Trophoblast cell (in vitro differentiated cells and primary cell): ENCODE measurements at regions not wholly inside any gene's neighbourhood (a gene's known extent, or its start where the extent isn't known, plus 50 kb on each side); places are given as distances from the start of the nearest gene placed in this dataset.

Experiments
- DNase-seq, 2 donors: peaks; one replicate each; pipeline ENCODE4 v3.0.0-alpha.2; 2016
- H2AFZ ChIP-seq: 2 replicates; pipeline ENCODE4 v1.6.1; 2013; ENCODE audit warnings: low read length, moderate library complexity, mild to moderate bottlenecking; ENCODE audit not compliant: insufficient read depth, poor library complexity
- H2AK5ac ChIP-seq: 2 replicates; pipeline ENCODE4 v1.6.1; 2013; ENCODE audit warnings: mild to moderate bottlenecking, low read length
- H2BK120ac ChIP-seq: 2 replicates; pipeline ENCODE4 v1.6.1; 2013; ENCODE audit warnings: low read length, mild to moderate bottlenecking, moderate library complexity; ENCODE audit not compliant: insufficient read depth, poor library complexity
- H2BK12ac ChIP-seq: 2 replicates; pipeline ENCODE4 v1.6.1; 2013; ENCODE audit warnings: mild to moderate bottlenecking, low read length, moderate library complexity
- H2BK5ac ChIP-seq: 2 replicates; pipeline ENCODE4 v1.6.1; 2013; ENCODE audit warnings: low read length, low read depth, moderate library complexity, mild to moderate bottlenecking; ENCODE audit not compliant: poor library complexity
- H3K14ac ChIP-seq: 2 replicates; pipeline ENCODE4 v1.6.1; 2013; ENCODE audit warnings: mild to moderate bottlenecking, low read length
- H3K18ac ChIP-seq: 2 replicates; pipeline ENCODE4 v1.6.1; 2013; ENCODE audit warnings: mild to moderate bottlenecking, low read length
- H3K23ac ChIP-seq: 2 replicates; pipeline ENCODE4 v1.6.1; 2013; ENCODE audit warnings: low read length
- H3K27ac ChIP-seq: 2 replicates; pipeline ENCODE4 v1.5.1; 2013; ENCODE audit warnings: low read depth, mild to moderate bottlenecking, inconsistent platforms, low read length, moderate library complexity
- H3K27me3 ChIP-seq: 2 replicates; pipeline ENCODE4 v1.6.1; 2013; ENCODE audit warnings: inconsistent platforms, mild to moderate bottlenecking, low read length, moderate library complexity; ENCODE audit not compliant: insufficient read depth
- H3K36me3 ChIP-seq, 2 experiments: 1 replicate in 1 of 2; 2 replicates in 1 of 2; pipeline ENCODE4 v1.6.1; 2013; ENCODE audit warnings: low read length in 2 of 2, mild to moderate bottlenecking in 2 of 2, moderate library complexity in 1 of 2; ENCODE audit not compliant: insufficient read depth in 2 of 2, control insufficient read depth in 1 of 2
- H3K4ac ChIP-seq: 2 replicates; pipeline ENCODE4 v1.6.1; 2013; ENCODE audit warnings: low read depth, mild to moderate bottlenecking, low read length, moderate library complexity
- H3K4me1 ChIP-seq, 2 experiments: 1 replicate in 1 of 2; 2 replicates in 1 of 2; pipeline ENCODE4 v1.6.1; 2013; ENCODE audit warnings: low read length in 2 of 2, mild to moderate bottlenecking in 2 of 2, moderate library complexity in 1 of 2; ENCODE audit not compliant: insufficient read depth in 2 of 2, control insufficient read depth in 1 of 2
- H3K4me2 ChIP-seq: 2 replicates; pipeline ENCODE4 v1.6.1; 2013; ENCODE audit warnings: inconsistent platforms, mild to moderate bottlenecking, low read length, moderate library complexity
- H3K4me3 ChIP-seq: 2 replicates; pipeline ENCODE4 v1.5.1; 2013; ENCODE audit warnings: mild to moderate bottlenecking, low read depth, low read length, inconsistent platforms
- H3K79me1 ChIP-seq: one replicate; pipeline ENCODE4 v1.6.1; 2013; ENCODE audit warnings: low read length
- H3K79me2 ChIP-seq: 2 replicates; pipeline ENCODE4 v1.6.1; 2013; ENCODE audit warnings: low read length, mild to moderate bottlenecking; ENCODE audit not compliant: control insufficient read depth, insufficient read depth, poor library complexity
- H3K9ac ChIP-seq: 2 replicates; pipeline ENCODE4 v1.6.1; 2013; ENCODE audit warnings: mild to moderate bottlenecking, low read length
- H3K9me3 ChIP-seq: 2 replicates; pipeline ENCODE4 v1.6.1; 2013; ENCODE audit warnings: low read depth, mild to moderate bottlenecking, control low read depth, inconsistent platforms, low read length; ENCODE audit not compliant: insufficient read depth
- H4K12ac ChIP-seq: 2 replicates; pipeline ENCODE4 v1.6.1; 2013; ENCODE audit warnings: low read depth, mild to moderate bottlenecking, low read length, moderate library complexity
- H4K8ac ChIP-seq: 2 replicates; pipeline ENCODE4 v1.6.1; 2013; ENCODE audit warnings: low read depth, mild to moderate bottlenecking, low read length, moderate library complexity
- H4K91ac ChIP-seq: one replicate; pipeline ENCODE4 v1.6.1; 2013; ENCODE audit warnings: low read depth, mild to moderate bottlenecking, low read length, moderate library complexity
- WGBS: extraction: QIAGEN DNeasy Blood & Tissue Kit; methylation state at CpG from one replicate; pipeline ENCODE4 v1.1.7; 2013; ENCODE audit warnings: missing lambda C conversion rate; ENCODE audit not compliant: insufficient read length, insufficient coverage; ENCODE audit errors: extremely low coverage; 5-methylcytosine and 5-hydroxymethylcytosine counted together

DNA sequence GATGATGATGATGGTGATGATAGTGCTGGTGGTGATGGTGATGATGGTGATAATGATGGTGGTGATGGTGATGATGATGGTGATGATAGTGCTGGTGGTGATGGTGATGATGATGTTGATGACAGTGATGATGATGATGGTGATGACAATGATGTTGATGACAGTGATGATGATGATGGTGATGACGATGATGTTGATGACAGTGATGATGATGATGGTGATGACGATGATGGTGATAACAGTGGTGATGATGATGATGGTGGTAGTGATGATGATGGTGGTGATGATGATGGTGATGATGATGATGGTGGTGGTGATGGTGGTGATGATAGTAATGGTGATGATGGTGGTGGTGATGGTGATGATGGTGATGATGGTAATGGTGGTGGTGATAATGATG, 80.1 kb upstream of the MXRA5 start:
- Histone ChIP-seq H2BK5ac (no peak overlapping the region), H3K36me3 (no peaks in the 10 kb centered on the region), H3K27ac (no peak overlapping the region), H3K4me3 (no peak overlapping the region), H2BK120ac (no peak overlapping the region), H4K8ac (no peak overlapping the region), H3K4me1 (no peaks in the 10 kb centered on the region), H2AFZ (no peak overlapping the region), H3K18ac (no peak overlapping the region), H3K9ac (no peak overlapping the region), H2AK5ac (no peak overlapping the region), H3K14ac (no peak overlapping the region), H2BK12ac (no peak overlapping the region), H3K79me1 (no peaks in the 10 kb centered on the region), H3K79me2 (no peaks in the 10 kb centered on the region), H3K9me3 (no peaks in the 10 kb centered on the region), H4K12ac (no peak overlapping the region), H3K27me3 (no peaks in the 10 kb centered on the region), H3K23ac (no peak overlapping the region), H3K4ac (no peak overlapping the region), H3K4me2 (no peak overlapping the region), H4K91ac (no peak overlapping the region)
- WGBS, result no CpG with 5 or more reads among the region's 2 CpGs
- no peak for DNase-seq

DNA sequence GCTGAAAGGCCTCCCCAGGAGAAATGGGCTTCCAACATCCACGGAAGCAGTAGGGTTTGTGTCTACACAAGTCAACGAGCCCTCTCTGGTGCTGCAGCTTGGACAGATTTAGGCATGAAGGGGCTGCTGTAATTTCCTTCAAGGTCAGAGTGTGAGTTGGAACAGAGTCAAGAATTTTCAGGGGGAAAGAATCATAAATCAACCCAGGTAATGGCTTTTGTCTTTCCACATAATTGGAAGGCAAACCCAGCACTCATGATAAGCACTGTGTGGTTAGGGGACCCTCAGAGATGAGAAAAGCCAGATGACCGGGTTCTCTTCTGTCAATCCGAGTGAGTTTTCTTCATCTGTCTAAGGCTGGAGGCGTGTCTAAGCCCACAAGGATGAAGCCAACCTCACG, 78.6 kb upstream of the MXRA5 start:
- Histone ChIP-seq H2AFZ (no peak overlapping the region), H4K91ac (no peak overlapping the region), H4K12ac (no peak overlapping the region), H3K79me1 (no peaks in the 10 kb centered on the region), H3K27ac (no peak overlapping the region), H3K79me2 (no peaks in the 10 kb centered on the region), H3K4me2 (no peak overlapping the region), H3K4me3 (no peak overlapping the region), H2BK5ac (no peak overlapping the region), H2BK120ac (no peak overlapping the region), H3K18ac (no peak overlapping the region), H3K4me1 (no peaks in the 10 kb centered on the region), H2AK5ac (no peak overlapping the region), H3K9ac (no peak overlapping the region), H3K9me3 (no peaks in the 10 kb centered on the region), H3K27me3 (no peaks in the 10 kb centered on the region), H3K23ac (no peak overlapping the region), H4K8ac (no peak overlapping the region), H3K4ac (no peak overlapping the region), H3K36me3 (no peaks in the 10 kb centered on the region), H3K14ac (no peak overlapping the region), H2BK12ac (no peak overlapping the region)
- no peak for DNase-seq
- WGBS, result no CpG with 5 or more reads among the region's 6 CpGs

DNA sequence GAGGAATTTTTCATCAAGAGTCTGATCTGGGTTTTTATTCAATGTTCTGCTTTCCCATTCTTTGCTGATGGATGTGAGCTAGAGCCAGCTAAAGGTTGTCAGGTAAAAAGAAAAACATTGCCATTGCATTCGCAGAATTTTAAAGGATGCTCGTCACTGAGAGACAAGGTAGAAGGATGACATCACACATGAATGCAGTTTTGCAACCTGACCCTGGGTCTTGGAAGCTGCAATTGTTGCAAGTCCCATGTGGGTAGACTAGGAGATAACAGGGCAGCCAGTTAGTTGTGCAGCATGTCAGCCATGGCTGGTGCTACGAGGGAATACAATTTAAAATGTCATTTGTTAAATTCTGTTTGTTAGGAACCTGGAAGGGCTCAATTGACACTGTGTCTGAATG, 73.9 kb upstream of the MXRA5 start:
- peak; percentile 58 to 81 for DNase-seq
- Histone ChIP-seq H2BK12ac (no peak overlapping the region), H4K8ac (no peak overlapping the region), H2BK120ac (no peak overlapping the region), H3K79me2 (no peaks in the 10 kb centered on the region), H3K27ac (no peak overlapping the region), H2AK5ac (no peak overlapping the region), H3K4ac (no peak overlapping the region), H3K9me3 (no peaks in the 10 kb centered on the region), H3K14ac (no peak overlapping the region), H2AFZ (no peak overlapping the region), H4K91ac (no peak overlapping the region), H3K4me2 (no peak overlapping the region), H2BK5ac (no peak overlapping the region), H3K23ac (no peak overlapping the region), H3K27me3 (no peaks in the 10 kb centered on the region), H3K18ac (no peak overlapping the region), H3K36me3 (no peaks in the 10 kb centered on the region), H3K4me1 (no peaks in the 10 kb centered on the region), H3K4me3 (no peak overlapping the region), H3K79me1 (no peaks in the 10 kb centered on the region), H3K9ac (no peak overlapping the region), H4K12ac (no peak overlapping the region)
- no CpG with 5 or more reads among the region's 3 CpGs for WGBS

DNA sequence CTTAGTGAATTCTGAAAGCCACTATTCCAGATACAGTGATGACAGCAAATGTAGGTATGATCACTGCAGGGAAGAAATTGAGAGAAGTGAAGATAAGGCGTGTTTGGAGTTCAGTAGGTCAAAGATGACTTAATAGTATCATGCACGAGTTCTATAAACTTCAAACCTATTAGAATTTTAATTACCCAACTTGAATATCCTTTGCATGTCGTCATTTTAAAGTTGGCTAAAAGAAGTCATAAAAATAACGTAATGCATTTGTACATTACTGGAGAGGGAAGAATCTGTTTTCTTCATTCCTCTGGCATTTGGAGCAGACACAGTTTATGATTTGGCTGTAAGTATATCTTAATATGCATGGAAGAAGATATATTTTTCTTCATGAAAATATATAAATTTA, 68.6 kb upstream of the MXRA5 start:
- Histone ChIP-seq H2BK5ac (no peak overlapping the region), H3K79me1 (no peaks in the 10 kb centered on the region), H3K18ac (no peak overlapping the region), H2BK120ac (no peak overlapping the region), H3K27me3 (no peaks in the 10 kb centered on the region), H3K9ac (no peak overlapping the region), H3K4ac (no peak overlapping the region), H3K36me3 (no peaks in the 10 kb centered on the region), H3K4me1 (no peaks in the 10 kb centered on the region), H2BK12ac (no peak overlapping the region), H3K4me2 (no peak overlapping the region), H3K79me2 (no peaks in the 10 kb centered on the region), H3K4me3 (no peak overlapping the region), H3K9me3 (no peaks in the 10 kb centered on the region), H4K91ac (no peak overlapping the region), H3K23ac (no peak overlapping the region), H2AFZ (no peak overlapping the region), H3K27ac (no peak overlapping the region), H2AK5ac (no peak overlapping the region), H4K8ac (no peak overlapping the region), H4K12ac (no peak overlapping the region), H3K14ac (no peak overlapping the region)
- DNase-seq, result peak in 1 of 2 donors; percentile 4
- WGBS, result no CpG with 5 or more reads among the region's 4 CpGs
